HEK293 (cell line): ENCODE measurements at regions not wholly inside any gene's neighbourhood (a gene's known extent, or its start where the extent isn't known, plus 50 kb on each side); places are given as distances from the start of the nearest gene placed in this dataset.

ENCODE experiments used
- CTCF ChIA-PET: fragments of 350-600 bp; formaldehyde crosslinking; extraction: SDS; loops from one replicate; lab custom pipeline; 2021; ENCODE audit warnings: antibody characterized with exemption; lab: Yijun Ruan, JAX
- POLR2A ChIA-PET: fragments of 300-600 bp; formaldehyde crosslinking; extraction: SDS; loops from one replicate; lab custom pipeline; 2020; ENCODE audit warnings: antibody characterized with exemption, inconsistent platforms; lab: Yijun Ruan, JAX
- H3K27ac ChIP-seq: fragments of 200-500 bp; sonication (Bioruptor generic); 2 replicates; pipeline ENCODE4 v1.5.1; 2014; ENCODE audit warnings: low read depth, low read length, control low read depth, inconsistent platforms; ENCODE audit errors: extremely low read depth
- H3K36me3 ChIP-seq, 2 experiments: fragments of 200-500 bp in 1 of 2; sonication (Bioruptor generic) in 1 of 2; 1 replicate in 1 of 2; 2 replicates in 1 of 2; pipeline ENCODE4 v1.5.1; 2014 to 2017; ENCODE audit warnings: inconsistent platforms in 2 of 2, low read length in 2 of 2; ENCODE audit not compliant: control insufficient read depth in 2 of 2, insufficient read depth in 1 of 2
- H3K4me1 ChIP-seq: fragments of 200-500 bp; sonication (Bioruptor generic); 2 replicates; pipeline ENCODE4 v1.5.1; 2014; ENCODE audit warnings: mild to moderate bottlenecking, low read length, inconsistent platforms; ENCODE audit not compliant: control insufficient read depth, insufficient read depth
- H3K4me3 ChIP-seq: 2 replicates; pipeline ENCODE4 v1.5.1; 2011; ENCODE audit warnings: low read depth, mild to moderate bottlenecking, control low read depth, low read length, moderate library complexity
- H3K9me3 ChIP-seq: fragments of 200-500 bp; sonication (Bioruptor generic); 2 replicates; pipeline ENCODE4 v1.5.1; 2014; ENCODE audit warnings: low read depth, low read length, inconsistent platforms; ENCODE audit not compliant: control insufficient read depth, insufficient read depth
- GLI4 ChIP-seq: fragments of 450-650 bp; formaldehyde crosslinking; IDR thresholded peaks from 2 replicates; pipeline ENCODE4 v1.5.1; 2016; ENCODE audit warnings: missing biosample characterization, missing genetic modification characterization
- KLF10 ChIP-seq: fragments of 450-650 bp; IDR thresholded peaks from 2 replicates; pipeline ENCODE4 v1.5.1; 2018; ENCODE audit warnings: missing biosample characterization, mild to moderate bottlenecking, missing genetic modification characterization
- WT1 ChIP-seq: fragments of 450-650 bp; formaldehyde crosslinking; IDR thresholded peaks from 2 replicates; pipeline ENCODE4 v1.5.1; 2016; ENCODE audit warnings: missing biosample characterization, missing genetic modification characterization
- ZBTB8A ChIP-seq: fragments of 450-650 bp; formaldehyde crosslinking; IDR thresholded peaks from 2 replicates; pipeline ENCODE4 v1.5.1; 2016; ENCODE audit warnings: missing biosample characterization, missing genetic modification characterization
- ZFP3 ChIP-seq: fragments of 450-650 bp; formaldehyde crosslinking; IDR thresholded peaks from 2 replicates; pipeline ENCODE4 v1.5.1; 2016; ENCODE audit warnings: low read depth, missing biosample characterization, missing genetic modification characterization
- ZFP37 ChIP-seq: fragments of 450-650 bp; formaldehyde crosslinking; IDR thresholded peaks from 2 replicates; pipeline ENCODE4 v1.5.1; 2016; ENCODE audit warnings: missing biosample characterization, missing genetic modification characterization
- ZNF133 ChIP-seq: fragments of 450-650 bp; formaldehyde crosslinking; IDR thresholded peaks from 2 replicates; pipeline ENCODE4 v1.5.1; 2016; ENCODE audit warnings: missing biosample characterization, missing genetic modification characterization
- ZNF148 ChIP-seq: fragments of 450-650 bp; formaldehyde crosslinking; IDR thresholded peaks from 2 replicates; pipeline ENCODE4 v1.5.0; 2017; ENCODE audit warnings: missing biosample characterization, missing genetic modification characterization, borderline replicate concordance
- ZNF398 ChIP-seq: fragments of 450-650 bp; formaldehyde crosslinking; IDR thresholded peaks from 2 replicates; pipeline ENCODE4 v1.5.1; 2017; ENCODE audit warnings: missing biosample characterization, missing genetic modification characterization
- ZNF423 ChIP-seq: fragments of 450-650 bp; formaldehyde crosslinking; IDR thresholded peaks from 2 replicates; pipeline ENCODE4 v1.5.1; 2016; ENCODE audit warnings: missing biosample characterization, missing genetic modification characterization
- ZNF48 ChIP-seq: fragments of 450-650 bp; formaldehyde crosslinking; IDR thresholded peaks from 2 replicates; pipeline ENCODE4 v1.5.1; 2016; ENCODE audit warnings: missing biosample characterization, missing genetic modification characterization
- ZNF530 ChIP-seq: fragments of 450-650 bp; formaldehyde crosslinking; IDR thresholded peaks from 2 replicates; pipeline ENCODE4 v1.5.1; 2016; ENCODE audit warnings: low read depth, missing biosample characterization, missing genetic modification characterization
- ZNF560 ChIP-seq: fragments of 450-650 bp; formaldehyde crosslinking; IDR thresholded peaks from 2 replicates; pipeline ENCODE4 v1.5.1; 2017; ENCODE audit warnings: missing biosample characterization, missing genetic modification characterization, borderline replicate concordance
- ZNF600 ChIP-seq: fragments of 450-650 bp; formaldehyde crosslinking; IDR thresholded peaks from 2 replicates; pipeline ENCODE4 v1.5.1; 2016; ENCODE audit warnings: missing biosample characterization, missing genetic modification characterization
- ZNF660 ChIP-seq: fragments of 450-650 bp; IDR thresholded peaks from 2 replicates; pipeline ENCODE4 v1.5.1; 2018; ENCODE audit warnings: missing biosample characterization, mild to moderate bottlenecking, missing genetic modification characterization
- ZNF692 ChIP-seq: fragments of 450-650 bp; formaldehyde crosslinking; IDR thresholded peaks from 2 replicates; pipeline ENCODE4 v1.5.1; 2016; ENCODE audit warnings: missing biosample characterization, missing genetic modification characterization
- ZNF830 ChIP-seq: fragments of 450-650 bp; IDR thresholded peaks from 2 replicates; pipeline ENCODE4 v1.5.0; 2018; ENCODE audit warnings: missing biosample characterization, missing genetic modification characterization, low read depth, mild to moderate bottlenecking, moderate library complexity
- ZSCAN4 ChIP-seq: fragments of 450-650 bp; formaldehyde crosslinking; IDR thresholded peaks from 2 replicates; pipeline ENCODE4 v1.5.1; 2017; ENCODE audit warnings: missing biosample characterization, missing genetic modification characterization

GRCh38 chrX:69386681-69387080, 117.4 kb upstream of the NALF2 start:
- ChIA-PET POLR2A (interaction anchor here (1.1 to 1.8 kb wide), 2 partner anchors 558 to 559 kb away, joined by 3 to 5 read pairs; partner anchors contain the start of gene EFNB1), CTCF (interaction anchor here (0.6 to 4.2 kb wide), 29 partner anchors 11 to 1190 kb away, joined by 3 to 30 read pairs (median 5); partner anchors contain the start of gene EFNB1)
- Histone ChIP-seq H3K36me3 (no peaks in the 10 kb centered on the region), H3K9me3 (no peaks in the 10 kb centered on the region), H3K4me1 (no peaks in the 10 kb centered on the region), H3K27ac (no peak overlapping the region), H3K4me3 (no peak overlapping the region)
- no peak for TF ChIP-seq ZNF423 (tag by site-specific recombination)
- no peak for TF ChIP-seq ZNF133 (tag by site-specific recombination)
- TF ChIP-seq KLF10 (tag by site-specific recombination) = no peak
- no peak for TF ChIP-seq ZFP37 (tag by site-specific recombination)

- H3K27ac ChIP-seq = no peak overlapping the region
- ChIA-PET CTCF (interaction anchor here (0.7 kb wide), 1 partner anchor 556 kb away, joined by 3 read pairs; no protein-coding TSS in a partner anchor), POLR2A (no interaction called here)
- H3K4me1 ChIP-seq = no peaks in the 10 kb centered on the region
- H3K9me3 ChIP-seq = peaks cover 5% of the 10 kb centered on the region
- no peaks in the 10 kb centered on the region for H3K36me3 ChIP-seq
- H3K4me3 ChIP-seq = no peak overlapping the region
- TF ChIP-seq ZNF560 = no peak
- TF ChIP-seq GLI4 (tag by site-specific recombination) = no peak
- TF ChIP-seq ZNF530 (tag by site-specific recombination) = no peak
- TF ChIP-seq WT1 (tag by site-specific recombination) = no peak
- TF ChIP-seq ZNF600 = no peak
- no peak for TF ChIP-seq ZSCAN4 (tag by site-specific recombination)
- TF ChIP-seq ZNF692 (tag by site-specific recombination) = no peak
- TF ChIP-seq ZNF830 (tag by site-specific recombination) = no peak
- TF ChIP-seq ZBTB8A = no peak
- no peak for TF ChIP-seq ZNF48
- TF ChIP-seq ZNF148 = no peak
- no peak for TF ChIP-seq ZNF660 (tag by site-specific recombination)
- no peak for TF ChIP-seq ZNF398 (tag by site-specific recombination)
- no peak for TF ChIP-seq ZFP3
Observed at GRCh38 chrX:69379412-69379811, 124.7 kb upstream of the NALF2 start.
